IMR-90 (cell line): ENCODE measurements at regions not wholly inside any gene's neighbourhood (a gene's known extent, or its start where the extent isn't known, plus 50 kb on each side); places are given as distances from the start of the nearest gene placed in this dataset.

Source experiments
- ATAC-seq: fragments of 200-7000 bp; cut with Tn5 transposase; 2 replicates; pipeline ENCODE4 v1.9.1; 2020; ENCODE audit warnings: low read depth, mild to moderate bottlenecking, moderate library complexity
- BruUV-seq: library from RNA; stranded (reverse); fragments of 400-500 nt; replicated peaks from 2 replicates; lab custom pipeline; 2021; lab: Mats Ljungman, UMichigan
- CTCF ChIA-PET: fragments of 300-600 bp; formaldehyde crosslinking; extraction: SDS; loops from one replicate; lab custom pipeline; 2021; ENCODE audit warnings: antibody characterized with exemption; lab: Yijun Ruan, JAX
- POLR2A ChIA-PET: fragments of 300-600 bp; sonication (Branson Sonifier 250); formaldehyde crosslinking; loops from one replicate; lab custom pipeline; 2022; ENCODE audit warnings: antibody characterized with exemption; ENCODE audit not compliant: unreplicated experiment; lab: Charles Lee
- DNase-seq: peaks from one replicate; pipeline ENCODE4 v3.0.0; 2013
- H2AFZ ChIP-seq: replicated peaks from 2 replicates; pipeline ENCODE3; 2013; ENCODE audit warnings: low read length, mild to moderate bottlenecking; ENCODE audit not compliant: poor library complexity
- H2AK5ac ChIP-seq: 2 replicates; pipeline ENCODE4 v1.6.1; 2013; ENCODE audit warnings: low read depth, low read length, inconsistent platforms
- H2AK9ac ChIP-seq: replicated peaks from 2 replicates; pipeline ENCODE3; 2013; ENCODE audit warnings: mild to moderate bottlenecking, low read depth, low read length, moderate library complexity; ENCODE audit not compliant: poor library complexity
- H2BK120ac ChIP-seq: 2 replicates; pipeline ENCODE4 v1.6.1; 2013; ENCODE audit warnings: low read depth, low read length, inconsistent platforms
- H2BK15ac ChIP-seq: 3 replicates; pipeline ENCODE4 v1.6.1; 2013; ENCODE audit warnings: low read depth, low read length, inconsistent platforms
- H2BK20ac ChIP-seq: 2 replicates; pipeline ENCODE4 v1.6.1; 2013; ENCODE audit warnings: low read depth, mild to moderate bottlenecking, inconsistent platforms, low read length, moderate library complexity
- H2BK5ac ChIP-seq: 2 replicates; pipeline ENCODE4 v1.6.1; 2013; ENCODE audit warnings: mild to moderate bottlenecking, low read depth, low read length, inconsistent platforms; ENCODE audit not compliant: poor library complexity, severe bottlenecking
- H3K14ac ChIP-seq: replicated peaks from 2 replicates; pipeline ENCODE4 v1.6.1; 2013; ENCODE audit warnings: low read depth, low read length, inconsistent platforms
- H3K18ac ChIP-seq: 2 replicates; pipeline ENCODE4 v1.6.1; 2013; ENCODE audit warnings: low read depth, low read length, control low read depth
- H3K23ac ChIP-seq: 2 replicates; pipeline ENCODE4 v1.6.1; 2013; ENCODE audit warnings: low read depth, low read length, inconsistent platforms
- H3K27ac ChIP-seq: 2 replicates; pipeline ENCODE4 v1.5.1; 2013; ENCODE audit warnings: mild to moderate bottlenecking, control low read depth, low read length; ENCODE audit not compliant: insufficient read depth
- H3K27me3 ChIP-seq: 2 replicates; pipeline ENCODE4 v1.6.1; 2013; ENCODE audit warnings: low read length; ENCODE audit not compliant: control insufficient read depth, insufficient read depth
- H3K36me3 ChIP-seq: 2 replicates; pipeline ENCODE4 v1.6.1; 2013; ENCODE audit warnings: low read length, mixed read lengths; ENCODE audit not compliant: control insufficient read depth, insufficient read depth
- H3K4ac ChIP-seq: 2 replicates; pipeline ENCODE4 v1.6.1; 2013; ENCODE audit warnings: low read depth, low read length, inconsistent platforms
- H3K4me1 ChIP-seq: 2 replicates; pipeline ENCODE4 v1.6.1; 2013; ENCODE audit warnings: low read length, mixed read lengths; ENCODE audit not compliant: control insufficient read depth, insufficient read depth
- H3K4me2 ChIP-seq: 2 replicates; pipeline ENCODE4 v1.6.1; 2013; ENCODE audit warnings: low read depth, mild to moderate bottlenecking, control low read depth, low read length, moderate library complexity
- H3K4me3 ChIP-seq: 2 replicates; pipeline ENCODE4 v1.5.1; 2013; ENCODE audit warnings: low read depth, mild to moderate bottlenecking, control low read depth, low read length, moderate library complexity; ENCODE audit not compliant: insufficient read depth
- H3K56ac ChIP-seq: 2 replicates; pipeline ENCODE4 v1.6.1; 2013; ENCODE audit warnings: low read length, inconsistent platforms; ENCODE audit not compliant: insufficient read depth; ENCODE audit errors: extremely low read depth
- H3K79me1 ChIP-seq, 2 experiments: 2 replicates each; pipeline ENCODE4 v1.6.1; 2013; ENCODE audit warnings: low read length in 2 of 2, inconsistent platforms in 1 of 2, low read depth in 1 of 2
- H3K9ac ChIP-seq: 2 replicates; pipeline ENCODE4 v1.6.1; 2013; ENCODE audit warnings: low read depth, low read length, control low read depth
- H3K9me1 ChIP-seq: 2 replicates; pipeline ENCODE4 v1.6.1; 2013; ENCODE audit warnings: low read length, inconsistent platforms; ENCODE audit not compliant: insufficient read depth
- H3K9me3 ChIP-seq: 2 replicates; pipeline ENCODE4 v1.6.1; 2013; ENCODE audit warnings: low read length; ENCODE audit not compliant: control insufficient read depth, insufficient read depth
- H4K20me1 ChIP-seq: 2 replicates; pipeline ENCODE4 v1.6.1; 2013; ENCODE audit warnings: low read length, inconsistent platforms; ENCODE audit not compliant: insufficient read depth
- H4K5ac ChIP-seq: 2 replicates; pipeline ENCODE4 v1.6.1; 2013; ENCODE audit warnings: mild to moderate bottlenecking, low read depth, low read length, control low read depth
- H4K8ac ChIP-seq, 2 experiments: 2 replicates each; pipeline ENCODE4 v1.6.1; 2013; ENCODE audit warnings: low read depth in 2 of 2, low read length in 2 of 2, control low read depth in 1 of 2, inconsistent platforms in 1 of 2
- H4K91ac ChIP-seq: 2 replicates; pipeline ENCODE4 v1.6.1; 2013; ENCODE audit warnings: low read depth, low read length, inconsistent platforms; ENCODE audit not compliant: insufficient read depth
- BHLHE40 ChIP-seq: fragments of 150-350 bp; IDR thresholded peaks from 2 replicates; pipeline ENCODE4 v1.6.1; 2016; ENCODE audit warnings: mild to moderate bottlenecking, low read depth, low read length
- CEBPB ChIP-seq: IDR thresholded peaks from 2 replicates; pipeline ENCODE4 v1.6.1; 2012; ENCODE audit warnings: low read depth, low read length, improper control_type of control experiment
- CHD1 ChIP-seq: IDR thresholded peaks from 2 replicates; pipeline ENCODE4 v1.6.1; 2012; ENCODE audit warnings: low read depth, low read length, improper control_type of control experiment
- FOS ChIP-seq: fragments of 150-350 bp; IDR thresholded peaks from 2 replicates; pipeline ENCODE4 v1.6.1; 2016; ENCODE audit warnings: low read depth, low read length
- MAFK ChIP-seq: IDR thresholded peaks from 2 replicates; pipeline ENCODE4 v1.6.1; 2012; ENCODE audit warnings: low read depth, low read length, improper control_type of control experiment
- MAZ ChIP-seq: IDR thresholded peaks from 2 replicates; pipeline ENCODE4 v1.6.1; 2012; ENCODE audit warnings: low read depth, mild to moderate bottlenecking, low read length, improper control_type of control experiment, moderate library complexity, borderline replicate concordance
- MXI1 ChIP-seq: IDR thresholded peaks from 2 replicates; pipeline ENCODE4 v1.6.1; 2012; ENCODE audit warnings: low read depth, mild to moderate bottlenecking, low read length, moderate library complexity, borderline replicate concordance
- NFE2L2 ChIP-seq: fragments of 150-350 bp; IDR thresholded peaks from 2 replicates; pipeline ENCODE4 v1.6.1; 2016; ENCODE audit warnings: low read depth, mild to moderate bottlenecking, low read length
- POLR2A ChIP-seq: IDR thresholded peaks from 2 replicates; pipeline ENCODE4 v1.6.1; 2012; ENCODE audit warnings: mild to moderate bottlenecking, low read depth, low read length
- RAD21 ChIP-seq: IDR thresholded peaks from 2 replicates; pipeline ENCODE4 v1.6.1; 2012; ENCODE audit warnings: low read length, improper control_type of control experiment
- RCOR1 ChIP-seq: IDR thresholded peaks from 2 replicates; pipeline ENCODE4 v1.6.1; 2012; ENCODE audit warnings: mild to moderate bottlenecking, low read length, improper control_type of control experiment; ENCODE audit not compliant: insufficient replicate concordance
- RFX5 ChIP-seq: IDR thresholded peaks from 2 replicates; pipeline ENCODE4 v1.8.0; 2012; ENCODE audit warnings: low read depth, mild to moderate bottlenecking, low read length, moderate library complexity
- SMC3 ChIP-seq: fragments of 150-350 bp; IDR thresholded peaks from 2 replicates; pipeline ENCODE4 v1.6.1; 2016; ENCODE audit warnings: low read depth, mild to moderate bottlenecking, antibody characterized with exemption, low read length, moderate library complexity
- WGBS, 2 experiments: methylation state at CpG; one replicate each; pipeline versions ENCODE4 v1.1.5 to v1.1.7; 2013; ENCODE audit warnings: missing lambda C conversion rate in 2 of 2; ENCODE audit not compliant: insufficient read length in 1 of 2; ENCODE audit errors: extremely low coverage in 2 of 2; 5-methylcytosine and 5-hydroxymethylcytosine counted together
- dilution Hi-C: fragments of 300-500 bp; cut with HindIII; formaldehyde crosslinking; loops from one replicate; pipeline ENCODE4 v1.14.3; 2018; ENCODE audit warnings: low sequenced_read_pairs; ENCODE audit not compliant: unreplicated experiment
- in situ Hi-C: fragments of 300-500 bp; cut with MboI; formaldehyde crosslinking; loops from 3 replicates; pipeline ENCODE4 v1.14.3; 2019; ENCODE audit warnings: low sequenced_read_pairs, inconsistent platforms, mixed read lengths
- intact Hi-C: fragments of 100-400 bp; cut with micrococcal nuclease; formaldehyde crosslinking; loops from 2 replicates; pipeline ENCODE4 v1.10.0; 2022
- TF ChIP-seq, protein P1 (sequence below): conservative IDR thresholded peaks from 2 replicates; pipeline ENCODE4 v1.5.1; 2012; ENCODE audit warnings: mild to moderate bottlenecking, low read depth, low read length, improper control_type of control experiment
- TF ChIP-seq, protein P2 (sequence below): fragments of 150-350 bp; IDR thresholded peaks from 2 replicates; pipeline ENCODE4 v1.6.1; 2016; ENCODE audit warnings: low read depth, mild to moderate bottlenecking, low read length, moderate library complexity, borderline replicate concordance
- TF ChIP-seq, protein P3 (sequence below): fragments of 150-350 bp; IDR thresholded peaks from 2 replicates; pipeline ENCODE4 v1.6.1; 2017; ENCODE audit warnings: mild to moderate bottlenecking, antibody characterized with exemption, low read length, low read depth

DNA sequence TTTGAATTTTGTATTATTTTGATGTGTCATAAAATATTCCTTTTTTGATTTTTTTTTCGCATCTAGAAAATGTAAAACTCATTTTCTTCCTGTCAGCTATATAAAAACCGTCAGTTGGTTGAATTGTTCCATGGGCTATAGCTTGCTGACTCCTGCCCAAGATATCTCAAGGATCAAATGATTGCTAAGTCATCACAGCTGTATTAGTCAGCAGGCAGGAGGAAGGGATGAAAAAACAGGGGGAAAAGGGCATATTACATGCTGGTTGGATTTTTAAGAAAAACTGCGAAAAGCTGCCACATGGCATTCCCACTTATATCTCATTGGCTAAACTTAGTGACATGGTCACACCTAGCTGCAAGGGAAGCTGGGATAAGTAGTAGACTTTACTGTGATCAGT is 569.9 kb downstream of the BCKDHB start:
- Histone ChIP-seq H3K9ac (no peak overlapping the region), H3K4ac (no peak overlapping the region), H2AK9ac (no peak overlapping the region), H3K14ac (no peak overlapping the region), H2BK20ac (no peak overlapping the region), H4K20me1 (no peaks in the 10 kb centered on the region), H3K27me3 (no peaks in the 10 kb centered on the region), H2BK15ac (no peak overlapping the region), H2AK5ac (no peak overlapping the region), H3K27ac (no peak overlapping the region), H2BK120ac (no peak overlapping the region), H3K4me1 (no peaks in the 10 kb centered on the region), H3K18ac (no peak overlapping the region), H3K79me1 (no peaks in the 10 kb centered on the region), H3K4me3 (no peak overlapping the region), H3K9me1 (no peaks in the 10 kb centered on the region), H3K56ac (no peak overlapping the region), H4K8ac (no peak overlapping the region), H3K9me3 (peaks cover 3% of the 10 kb centered on the region; the same call in 1 of the 2 replicates), H4K91ac (no peak overlapping the region), H4K5ac (no peak overlapping the region), H3K4me2 (no peak overlapping the region), H3K36me3 (no peaks in the 10 kb centered on the region), H2AFZ (no peak overlapping the region), H3K23ac (no peak overlapping the region), H2BK5ac (no peak overlapping the region)
- DNase-seq: peak; percentile 52
- POLR2A ChIA-PET: no interaction called here
- dilution Hi-C loops (no loop called here), intact Hi-C loops (no loop called here), in situ Hi-C loops (no loop called here)
- no TSS peak for BruUV-seq
- no CpG with 5 or more reads among the region's 3 CpGs for WGBS, 2 experiments
- ATAC-seq: no peak
- CTCF ChIA-PET: no interaction called here
- TF ChIP-seq RFX5 (no peak), RCOR1 (no peak), FOS (no peak), CHD1 (no peak), NFE2L2 (no peak), BHLHE40 (no peak), POLR2A (no peak), CEBPB (no peak), SMC3 (no peak), RAD21 (no peak), MXI1 (no peak), MAFK (no peak), MAZ (no peak)
- TF ChIP-seq, protein P1, sequence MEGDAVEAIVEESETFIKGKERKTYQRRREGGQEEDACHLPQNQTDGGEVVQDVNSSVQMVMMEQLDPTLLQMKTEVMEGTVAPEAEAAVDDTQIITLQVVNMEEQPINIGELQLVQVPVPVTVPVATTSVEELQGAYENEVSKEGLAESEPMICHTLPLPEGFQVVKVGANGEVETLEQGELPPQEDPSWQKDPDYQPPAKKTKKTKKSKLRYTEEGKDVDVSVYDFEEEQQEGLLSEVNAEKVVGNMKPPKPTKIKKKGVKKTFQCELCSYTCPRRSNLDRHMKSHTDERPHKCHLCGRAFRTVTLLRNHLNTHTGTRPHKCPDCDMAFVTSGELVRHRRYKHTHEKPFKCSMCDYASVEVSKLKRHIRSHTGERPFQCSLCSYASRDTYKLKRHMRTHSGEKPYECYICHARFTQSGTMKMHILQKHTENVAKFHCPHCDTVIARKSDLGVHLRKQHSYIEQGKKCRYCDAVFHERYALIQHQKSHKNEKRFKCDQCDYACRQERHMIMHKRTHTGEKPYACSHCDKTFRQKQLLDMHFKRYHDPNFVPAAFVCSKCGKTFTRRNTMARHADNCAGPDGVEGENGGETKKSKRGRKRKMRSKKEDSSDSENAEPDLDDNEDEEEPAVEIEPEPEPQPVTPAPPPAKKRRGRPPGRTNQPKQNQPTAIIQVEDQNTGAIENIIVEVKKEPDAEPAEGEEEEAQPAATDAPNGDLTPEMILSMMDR: no peak
- TF ChIP-seq, protein P2, sequence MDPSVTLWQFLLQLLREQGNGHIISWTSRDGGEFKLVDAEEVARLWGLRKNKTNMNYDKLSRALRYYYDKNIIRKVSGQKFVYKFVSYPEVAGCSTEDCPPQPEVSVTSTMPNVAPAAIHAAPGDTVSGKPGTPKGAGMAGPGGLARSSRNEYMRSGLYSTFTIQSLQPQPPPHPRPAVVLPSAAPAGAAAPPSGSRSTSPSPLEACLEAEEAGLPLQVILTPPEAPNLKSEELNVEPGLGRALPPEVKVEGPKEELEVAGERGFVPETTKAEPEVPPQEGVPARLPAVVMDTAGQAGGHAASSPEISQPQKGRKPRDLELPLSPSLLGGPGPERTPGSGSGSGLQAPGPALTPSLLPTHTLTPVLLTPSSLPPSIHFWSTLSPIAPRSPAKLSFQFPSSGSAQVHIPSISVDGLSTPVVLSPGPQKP: no peak
- TF ChIP-seq, protein P3, sequence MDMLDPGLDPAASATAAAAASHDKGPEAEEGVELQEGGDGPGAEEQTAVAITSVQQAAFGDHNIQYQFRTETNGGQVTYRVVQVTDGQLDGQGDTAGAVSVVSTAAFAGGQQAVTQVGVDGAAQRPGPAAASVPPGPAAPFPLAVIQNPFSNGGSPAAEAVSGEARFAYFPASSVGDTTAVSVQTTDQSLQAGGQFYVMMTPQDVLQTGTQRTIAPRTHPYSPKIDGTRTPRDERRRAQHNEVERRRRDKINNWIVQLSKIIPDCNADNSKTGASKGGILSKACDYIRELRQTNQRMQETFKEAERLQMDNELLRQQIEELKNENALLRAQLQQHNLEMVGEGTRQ: no peak
